Lower leg skin (tissue), 4 donors: ENCODE measurements at regions not wholly inside any gene's neighbourhood (a gene's known extent, or its start where the extent isn't known, plus 50 kb on each side); places are given as distances from the start of the nearest gene placed in this dataset.

Source experiments
- DNase-seq, 2 donors: peaks; one replicate each; pipeline ENCODE4 v3.0.0-alpha.2; 2019; ENCODE audit warnings: low spot score in 2 of 2
- H3K4me3 ChIP-seq: fragments of 200-600 bp; sonication (generic); 2 replicates; pipeline ENCODE4 v1.5.1; 2017; ENCODE audit warnings: mild to moderate bottlenecking, low read depth; ENCODE audit not compliant: poor library complexity, severe bottlenecking
- CTCF ChIP-seq, 3 donors: fragments of 450-650 bp; IDR thresholded peaks; one replicate each; pipeline ENCODE4 v1.5.1; 2016; ENCODE audit warnings: antibody characterized with exemption in 3 of 3, mild to moderate bottlenecking in 3 of 3, moderate library complexity in 2 of 3
- POLR2A ChIP-seq, 2 donors: fragments of 450-650 bp; IDR thresholded peaks; one replicate each; pipeline ENCODE4 v1.6.1; 2016 to 2017; ENCODE audit warnings: antibody characterized with exemption in 2 of 2, mild to moderate bottlenecking in 1 of 2, moderate library complexity in 1 of 2
- WGBS, 2 donors: methylation state at CpG; one replicate each; pipeline ENCODE4 v1.1.5; 2018; 5-methylcytosine and 5-hydroxymethylcytosine counted together
- intact Hi-C: fragments of 100-400 bp; cut with DNase I; formaldehyde crosslinking; loops from one replicate; pipeline ENCODE4 v1.15.0; 2023; ENCODE audit warnings: low total_unique reads

- intact Hi-C loops, result no loop called here
- DNase-seq, result no peak
- TF ChIP-seq CTCF (IDR thresholded peaks at IDR 0.05), result no peak
- no peak for TF ChIP-seq POLR2A (IDR thresholded peaks at IDR 0.05)
- no peak overlapping the region for H3K4me3 ChIP-seq
- 57 to 89% methylated on average over 3 of the region's 3 CpGs for WGBS, 2 donors
Measured at GRCh38 chrX:128310912-128311311, 258.7 kb upstream of the ACTRT1 start.

DNA sequence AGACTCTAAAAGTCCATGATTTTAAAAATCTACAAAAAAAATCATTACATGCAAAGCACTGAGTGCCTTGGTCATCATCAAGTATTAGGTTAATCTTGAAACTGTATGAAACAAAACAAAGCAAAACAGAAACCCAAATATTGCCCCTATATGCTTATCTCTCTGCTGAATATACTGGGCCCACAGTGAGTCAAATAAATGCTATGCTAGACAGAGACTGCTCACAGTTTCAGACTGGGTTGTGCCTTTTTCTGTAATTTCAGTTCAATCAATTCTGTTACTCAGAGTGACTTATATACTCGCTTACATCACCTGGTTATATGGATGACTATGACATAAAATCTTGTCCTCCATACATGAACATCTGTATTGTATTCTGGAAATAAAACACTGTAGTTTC, 257.1 kb upstream of the ACTRT1 start:
- no peak overlapping the region for H3K4me3 ChIP-seq
- 70 to 83% methylated on average over 1 of the region's 1 CpG for WGBS, 2 donors
- intact Hi-C loops, result no loop called here
- DNase-seq, result no peak
- no peak for TF ChIP-seq CTCF (IDR thresholded peaks at IDR 0.05)
- TF ChIP-seq POLR2A (IDR thresholded peaks at IDR 0.05), result no peak

GRCh38 chrX:128294198-128294597, 242.0 kb upstream of the ACTRT1 start:
- 71 to 74% methylated on average over 2 to 3 of the region's 3 CpGs for WGBS, 2 donors
- TF ChIP-seq CTCF (IDR thresholded peaks at IDR 0.05) (no peak), POLR2A (IDR thresholded peaks at IDR 0.05) (no peak)

GRCh38 chrX:128287693-128288092, 235.5 kb upstream of the ACTRT1 start:
- WGBS, 2 donors, result 67% methylated on average over 1 of the region's 1 CpG
- intact Hi-C loops, result no loop called here
- no peak for TF ChIP-seq CTCF (IDR thresholded peaks at IDR 0.05)
- no peak for DNase-seq
- no peak overlapping the region for H3K4me3 ChIP-seq

More at GRCh38 chrX:128294198-128294597, 242.0 kb upstream of the ACTRT1 start:
- intact Hi-C loops, result no loop called here
- no peak overlapping the region for H3K4me3 ChIP-seq
- peak in 1 of 2 donors; percentile 72 for DNase-seq

DNA sequence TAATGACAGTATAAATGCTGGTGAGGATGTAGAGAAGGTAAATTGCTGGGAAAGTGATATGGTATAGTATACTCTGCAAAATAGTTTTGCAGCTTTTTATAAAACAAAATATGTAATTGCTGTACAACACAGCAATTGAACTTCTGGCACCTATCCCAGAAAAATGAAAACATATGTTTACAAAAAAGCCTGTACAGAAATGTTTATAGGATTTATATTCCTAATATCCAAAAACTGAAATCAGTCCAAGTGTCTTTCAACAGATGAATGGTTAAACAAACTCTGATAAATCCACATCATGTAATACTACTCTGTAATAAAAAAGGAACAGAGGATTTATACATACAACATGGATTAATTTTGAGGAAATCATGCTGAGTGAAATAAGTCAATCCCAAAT, 198.4 kb upstream of the ACTRT1 start:
- H3K4me3 ChIP-seq, result no peak overlapping the region
- no peak for TF ChIP-seq CTCF (IDR thresholded peaks at IDR 0.05)
- TF ChIP-seq POLR2A (IDR thresholded peaks at IDR 0.05), result no peak
- intact Hi-C loops, result no loop called here
- no peak for DNase-seq

DNA sequence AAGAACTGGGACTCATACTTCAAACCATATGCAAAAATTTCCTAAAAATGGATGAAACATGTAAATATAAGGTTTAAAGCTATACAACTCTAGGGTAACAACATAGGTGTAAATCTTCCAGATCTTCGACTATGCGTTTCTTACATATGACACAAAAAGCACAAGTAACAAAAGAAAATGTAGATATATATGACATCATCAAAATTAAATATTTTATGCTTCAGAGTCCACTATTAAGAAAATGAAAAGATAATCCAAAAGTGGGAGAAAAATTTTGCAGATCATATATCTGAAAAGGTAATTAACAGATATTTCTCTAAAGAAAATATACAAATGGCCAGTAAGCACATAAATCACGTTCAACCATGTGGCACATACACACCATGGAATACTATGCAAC, 164.2 kb upstream of the ACTRT1 start:
- TF ChIP-seq CTCF (IDR thresholded peaks at IDR 0.05) (no peak), POLR2A (IDR thresholded peaks at IDR 0.05) (no peak)
- intact Hi-C loops, result no loop called here
- DNase-seq, result no peak
- H3K4me3 ChIP-seq, result no peak overlapping the region
- 82 to 86% methylated on average over 3 of the region's 3 CpGs for WGBS, 2 donors
